Neural progenitor cell (in vitro differentiated cells): ENCODE measurements at regions not wholly inside any gene's neighbourhood (a gene's known extent, or its start where the extent isn't known, plus 50 kb on each side); places are given as distances from the start of the nearest gene placed in this dataset.

Experiments
- DNase-seq: peaks from one replicate; pipeline ENCODE4 v3.0.0-alpha.2; 2016; ENCODE audit warnings: low spot score
- H2AFZ ChIP-seq: fragments of 200-600 bp; sonication (generic); replicated peaks from 2 replicates; pipeline ENCODE4 v1.6.1; 2016; ENCODE audit warnings: antibody characterized with exemption
- H3F3A ChIP-seq: fragments of 200-600 bp; sonication (generic); 2 replicates; pipeline ENCODE4 v1.6.1; 2016; ENCODE audit warnings: antibody characterized with exemption, low read depth
- H3K27ac ChIP-seq: fragments of 200-600 bp; sonication (generic); 2 replicates; pipeline ENCODE4 v1.5.1; 2016; ENCODE audit warnings: mild to moderate bottlenecking
- H3K27me3 ChIP-seq: fragments of 200-600 bp; sonication (generic); 2 replicates; pipeline ENCODE4 v1.6.1; 2016; ENCODE audit warnings: mild to moderate bottlenecking, moderate library complexity
- H3K36me3 ChIP-seq: fragments of 200-600 bp; sonication (generic); 2 replicates; pipeline ENCODE4 v1.5.1; 2016
- H3K4me1 ChIP-seq: fragments of 200-600 bp; sonication (generic); 2 replicates; pipeline ENCODE4 v1.6.1; 2016; ENCODE audit warnings: mixed run types
- H3K4me2 ChIP-seq: fragments of 200-600 bp; sonication (generic); 2 replicates; pipeline ENCODE4 v1.6.1; 2016
- H3K4me3 ChIP-seq: fragments of 200-600 bp; sonication (generic); 2 replicates; pipeline ENCODE4 v1.5.1; 2016
- H3K79me2 ChIP-seq: fragments of 200-600 bp; sonication (generic); 2 replicates; pipeline ENCODE4 v1.6.1; 2016; ENCODE audit warnings: low read depth
- H3K9ac ChIP-seq: fragments of 200-600 bp; sonication (generic); 2 replicates; pipeline ENCODE4 v1.6.1; 2016
- H3K9me3 ChIP-seq: fragments of 200-600 bp; sonication (generic); 2 replicates; pipeline ENCODE4 v1.5.1; 2016; ENCODE audit warnings: low read depth
- H4K20me1 ChIP-seq: fragments of 200-600 bp; sonication (generic); 2 replicates; pipeline ENCODE4 v1.6.1; 2016; ENCODE audit warnings: low read depth
- H3K27ac Mint-ChIP-seq: 3 replicates; pipeline ENCODE4 v1.8.0; 2021; ENCODE audit warnings: mixed read lengths
- H3K27me3 Mint-ChIP-seq: 2 replicates; pipeline ENCODE4 v1.8.0; 2022; ENCODE audit warnings: low read depth, mild to moderate bottlenecking, inconsistent platforms, moderate library complexity, mixed read lengths; ENCODE audit not compliant: insufficient read depth
- H3K36me3 Mint-ChIP-seq: 3 replicates; pipeline ENCODE4 v1.8.0; 2021; ENCODE audit warnings: mixed read lengths
- H3K4me1 Mint-ChIP-seq: 3 replicates; pipeline ENCODE4 v1.8.0; 2021; ENCODE audit warnings: mixed read lengths
- H3K4me3 Mint-ChIP-seq: 3 replicates; pipeline ENCODE4 v1.8.0; 2021; ENCODE audit warnings: mild to moderate bottlenecking, moderate library complexity, mixed read lengths
- H3K9me3 Mint-ChIP-seq: 3 replicates; pipeline ENCODE4 v1.8.0; 2020; ENCODE audit warnings: mixed read lengths
- CTCF ChIP-seq: fragments of 200-600 bp; sonication (generic); IDR thresholded peaks from 2 replicates; pipeline ENCODE4 v1.5.1; 2017; ENCODE audit warnings: antibody characterized with exemption, mild to moderate bottlenecking
- EZH2 ChIP-seq: fragments of 200-600 bp; sonication (generic); IDR thresholded peaks from 2 replicates; pipeline ENCODE4 v1.6.1; 2017; ENCODE audit warnings: antibody characterized with exemption, mild to moderate bottlenecking, moderate library complexity
- EZH2phosphoT487 ChIP-seq: fragments of 200-600 bp; sonication (generic); IDR thresholded peaks from 2 replicates; pipeline ENCODE4 v1.6.1; 2017; ENCODE audit warnings: antibody characterized with exemption

GRCh38 chr3:115401851-115402501 is 221.3 kb upstream of the GAP43 start:
- Histone ChIP-seq H3K4me1 (peaks cover 7% of the 10 kb centered on the region), H3K36me3 (no peaks in the 10 kb centered on the region), H3K4me2 (no peak overlapping the region), H3K9me3 (no peaks in the 10 kb centered on the region), H2AFZ (no peak overlapping the region), H3F3A (no peaks in the 10 kb centered on the region), H3K27me3 (no peaks in the 10 kb centered on the region), H3K79me2 (no peaks in the 10 kb centered on the region), H4K20me1 (no peaks in the 10 kb centered on the region), H3K27ac (no peak overlapping the region), H3K4me3 (no peak overlapping the region), H3K9ac (no peak overlapping the region)
- no peak for DNase-seq
- Mint-ChIP-seq H3K4me1 (peaks cover 47% of the 10 kb centered on the region), H3K4me3 (no peak overlapping the region), H3K9me3 (no peaks in the 10 kb centered on the region), H3K27me3 (no peaks in the 10 kb centered on the region), H3K36me3 (no peaks in the 10 kb centered on the region), H3K27ac (no peak overlapping the region)
- TF ChIP-seq EZH2phosphoT487 (no peak), EZH2 (no peak), CTCF (no peak)

- H3K27me3 ChIP-seq, result no peaks in the 10 kb centered on the region
- Mint-ChIP-seq H3K27me3 (no peaks in the 10 kb centered on the region), H3K4me1 (peaks cover 47% of the 10 kb centered on the region), H3K27ac (no peak overlapping the region), H3K9me3 (no peaks in the 10 kb centered on the region), H3K4me3 (no peak overlapping the region), H3K36me3 (no peaks in the 10 kb centered on the region)
- H4K20me1 ChIP-seq, result no peaks in the 10 kb centered on the region
- no peak overlapping the region for H2AFZ ChIP-seq
- H3K4me3 ChIP-seq, result no peak overlapping the region
- TF ChIP-seq EZH2phosphoT487, result no peak
- no peak for TF ChIP-seq CTCF
- no peak for TF ChIP-seq EZH2
- H3K4me2 ChIP-seq, result no peak overlapping the region
- H3K79me2 ChIP-seq, result no peaks in the 10 kb centered on the region
- DNase-seq, result no peak
- H3K9me3 ChIP-seq, result no peaks in the 10 kb centered on the region
- H3F3A ChIP-seq, result no peaks in the 10 kb centered on the region
- no peaks in the 10 kb centered on the region for H3K36me3 ChIP-seq
- H3K9ac ChIP-seq, result no peak overlapping the region
- peaks cover 7% of the 10 kb centered on the region for H3K4me1 ChIP-seq
- no peak overlapping the region for H3K27ac ChIP-seq
Measured at GRCh38 chr3:115402651-115403050, 220.7 kb upstream of the GAP43 start.

- H3F3A ChIP-seq, result no peaks in the 10 kb centered on the region
- no peaks in the 10 kb centered on the region for H3K9me3 ChIP-seq
- no peak overlapping the region for H3K4me3 Mint-ChIP-seq
- H3K4me1 ChIP-seq, result peaks cover 7% of the 10 kb centered on the region
- H2AFZ ChIP-seq, result no peak overlapping the region
- no peak overlapping the region for H3K4me3 ChIP-seq
- H4K20me1 ChIP-seq, result no peaks in the 10 kb centered on the region
- TF ChIP-seq EZH2 (no peak), EZH2phosphoT487 (no peak), CTCF (no peak)
- no peaks in the 10 kb centered on the region for H3K27me3 ChIP-seq
- peaks cover 2% of the 10 kb centered on the region for H3K27me3 Mint-ChIP-seq
- H3K36me3 ChIP-seq, result no peaks in the 10 kb centered on the region
- H3K4me2 ChIP-seq, result no peak overlapping the region
- no peaks in the 10 kb centered on the region for H3K36me3 Mint-ChIP-seq
- H3K79me2 ChIP-seq, result no peaks in the 10 kb centered on the region
- H3K9ac ChIP-seq, result no peak overlapping the region
- H3K27ac ChIP-seq, result no peak overlapping the region
- H3K4me1 Mint-ChIP-seq, result peaks cover 47% of the 10 kb centered on the region
- DNase-seq, result no peak
- H3K27ac Mint-ChIP-seq, result peak overlapping the region; percentile 20
- peaks cover 2% of the 10 kb centered on the region for H3K9me3 Mint-ChIP-seq
Measured at GRCh38 chr3:115403786-115404185, 219.5 kb upstream of the GAP43 start.
